ENCODE measurements at regions not wholly inside any gene's neighbourhood (a gene's known extent, or its start where the extent isn't known, plus 50 kb on each side); places are given as distances from the start of the nearest gene placed in this dataset.

- no peak for TF ChIP-seq CTCF (IDR thresholded peaks at IDR 0.05; ENCODE audit: low read depth, low read length)
- DNase-seq = no peak
- H3K27me3 ChIP-seq (ENCODE audit: insufficient read depth, low read depth, severe bottlenecking) = no peaks in the 10 kb centered on the region
- H3K4me3 ChIP-seq (ENCODE audit: low read depth, low read length) = no peak overlapping the region
- H3K27ac ChIP-seq = no peak overlapping the region
- H3K36me3 ChIP-seq = no peaks in the 10 kb centered on the region
- H3K9me3 ChIP-seq (ENCODE audit: severe bottlenecking) = no peaks in the 10 kb centered on the region
Observed at GRCh38 chr4:124015766-124016165, 619.2 kb downstream of the SPRY1 start.

GRCh38 chr4:124017185-124017785 is 620.7 kb downstream of the SPRY1 start:
- Histone ChIP-seq H3K27me3 (ENCODE audit: insufficient read depth, low read depth, severe bottlenecking) (no peaks in the 10 kb centered on the region), H3K9me3 (ENCODE audit: severe bottlenecking) (no peaks in the 10 kb centered on the region), H3K4me3 (ENCODE audit: low read depth, low read length) (no peak overlapping the region), H3K36me3 (no peaks in the 10 kb centered on the region), H3K27ac (no peak overlapping the region)
- no peak for TF ChIP-seq CTCF (IDR thresholded peaks at IDR 0.05; ENCODE audit: low read depth, low read length)
- no peak for DNase-seq

GRCh38 chr4:124018383-124019317 is 622.1 kb downstream of the SPRY1 start:
- DNase-seq = no peak
- no peak for TF ChIP-seq CTCF (IDR thresholded peaks at IDR 0.05; ENCODE audit: low read depth, low read length)

GRCh38 chr4:124019749-124020549 is 623.4 kb downstream of the SPRY1 start:
- no peaks in the 10 kb centered on the region for H3K27me3 ChIP-seq (ENCODE audit: insufficient read depth, low read depth, severe bottlenecking)
- no peaks in the 10 kb centered on the region for H3K9me3 ChIP-seq (ENCODE audit: severe bottlenecking)
- H3K4me3 ChIP-seq (ENCODE audit: low read depth, low read length) = no peak overlapping the region
- no peak for DNase-seq
- no peak for TF ChIP-seq CTCF (IDR thresholded peaks at IDR 0.05; ENCODE audit: low read depth, low read length)
- no peak overlapping the region for H3K27ac ChIP-seq
- H3K36me3 ChIP-seq = no peaks in the 10 kb centered on the region

More at GRCh38 chr4:124018383-124019317, 622.1 kb downstream of the SPRY1 start:
- no peaks in the 10 kb centered on the region for H3K9me3 ChIP-seq (ENCODE audit: severe bottlenecking)
- no peaks in the 10 kb centered on the region for H3K36me3 ChIP-seq
- H3K4me3 ChIP-seq (ENCODE audit: low read depth, low read length) = no peak overlapping the region
- H3K27me3 ChIP-seq (ENCODE audit: insufficient read depth, low read depth, severe bottlenecking) = no peaks in the 10 kb centered on the region
- no peak overlapping the region for H3K27ac ChIP-seq

GRCh38 chr4:124025000-124025399 is 628.4 kb downstream of the SPRY1 start:
- H3K27me3 ChIP-seq (ENCODE audit: insufficient read depth, low read depth, severe bottlenecking) = no peaks in the 10 kb centered on the region
- no peak for TF ChIP-seq CTCF (IDR thresholded peaks at IDR 0.05; ENCODE audit: low read depth, low read length)
- no peak overlapping the region for H3K4me3 ChIP-seq (ENCODE audit: low read depth, low read length)
- DNase-seq = no peak
- no peak overlapping the region for H3K27ac ChIP-seq
- H3K36me3 ChIP-seq = no peaks in the 10 kb centered on the region
- H3K9me3 ChIP-seq (ENCODE audit: severe bottlenecking) = no peaks in the 10 kb centered on the region
